Hepatocyte (in vitro differentiated cells): ENCODE measurements at regions not wholly inside any gene's neighbourhood (a gene's known extent, or its start where the extent isn't known, plus 50 kb on each side); places are given as distances from the start of the nearest gene placed in this dataset.

Experiments used
- DNase-seq: peaks from one replicate; pipeline ENCODE4 v3.0.0-alpha.2; 2016; ENCODE audit warnings: low spot score
- H2AFZ ChIP-seq: fragments of 200-600 bp; sonication (generic); 2 replicates; pipeline ENCODE4 v1.6.0; 2016; ENCODE audit warnings: antibody characterized with exemption, mild to moderate bottlenecking
- H3K27ac ChIP-seq: fragments of 200-600 bp; sonication (generic); 2 replicates; pipeline ENCODE4 v1.5.1; 2016; ENCODE audit warnings: mild to moderate bottlenecking
- H3K27me3 ChIP-seq: fragments of 200-600 bp; sonication (generic); 2 replicates; pipeline ENCODE4 v1.6.1; 2016
- H3K36me3 ChIP-seq: fragments of 200-600 bp; sonication (generic); replicated peaks from 2 replicates; pipeline ENCODE4 v1.5.1; 2016; ENCODE audit warnings: low read depth; ENCODE audit not compliant: insufficient read depth
- H3K4me1 ChIP-seq: fragments of 200-600 bp; sonication (generic); 2 replicates; pipeline ENCODE4 v1.5.1; 2016; ENCODE audit warnings: mild to moderate bottlenecking, moderate library complexity; ENCODE audit not compliant: insufficient read depth
- H3K4me2 ChIP-seq: fragments of 200-600 bp; sonication (generic); 2 replicates; pipeline ENCODE4 v1.6.0; 2016
- H3K4me3 ChIP-seq: fragments of 200-600 bp; sonication (generic); 2 replicates; pipeline ENCODE4 v1.5.1; 2016; ENCODE audit warnings: mild to moderate bottlenecking
- H3K79me2 ChIP-seq: fragments of 200-600 bp; sonication (generic); 2 replicates; pipeline ENCODE4 v1.6.0; 2017; ENCODE audit warnings: mild to moderate bottlenecking
- H3K9me2 ChIP-seq: fragments of 200-600 bp; sonication (generic); replicated peaks from 2 replicates; pipeline ENCODE4 v1.6.0; 2017; ENCODE audit warnings: mild to moderate bottlenecking; ENCODE audit not compliant: insufficient read depth
- H3K9me3 ChIP-seq: fragments of 200-600 bp; sonication (generic); 2 replicates; pipeline ENCODE4 v1.5.1; 2016; ENCODE audit warnings: low read depth, mild to moderate bottlenecking
- H4K20me1 ChIP-seq: fragments of 200-600 bp; sonication (generic); 2 replicates; pipeline ENCODE4 v1.6.0; 2016; ENCODE audit warnings: mild to moderate bottlenecking; ENCODE audit not compliant: insufficient read depth, poor library complexity, severe bottlenecking
- CTCF ChIP-seq: fragments of 200-600 bp; sonication (generic); IDR thresholded peaks from 2 replicates; pipeline ENCODE4 v1.5.1; 2016; ENCODE audit warnings: antibody characterized with exemption, mild to moderate bottlenecking; ENCODE audit not compliant: poor library complexity
- EZH2 ChIP-seq: fragments of 200-600 bp; sonication (generic); IDR thresholded peaks from 2 replicates; pipeline ENCODE4 v1.6.1; 2016; ENCODE audit warnings: antibody characterized with exemption, mild to moderate bottlenecking, borderline replicate concordance
- EZH2phosphoT487 ChIP-seq: fragments of 200-600 bp; sonication (generic); IDR thresholded peaks from one replicate; pipeline ENCODE4 v1.6.1; 2018; ENCODE audit warnings: antibody characterized with exemption, mild to moderate bottlenecking, low read depth, moderate library complexity; ENCODE audit not compliant: unreplicated experiment, severe bottlenecking
- WGBS: methylation state at CpG from one replicate; pipeline ENCODE4 v1.1.6; 2016; ENCODE audit warnings: low lambda C conversion rate; ENCODE audit errors: missing lambda C conversion rate; 5-methylcytosine and 5-hydroxymethylcytosine counted together

- H3K27ac ChIP-seq, result no peak overlapping the region
- no peaks in the 10 kb centered on the region for H3K79me2 ChIP-seq
- H3K36me3 ChIP-seq, result no peaks in the 10 kb centered on the region
- H3K4me3 ChIP-seq, result no peak overlapping the region
- no peaks in the 10 kb centered on the region for H3K4me1 ChIP-seq
- no peak overlapping the region for H2AFZ ChIP-seq
- TF ChIP-seq EZH2 (no peak), EZH2phosphoT487 (no peak), CTCF (no peak)
- H3K9me3 ChIP-seq, result no peaks in the 10 kb centered on the region
- no peaks in the 10 kb centered on the region for H3K9me2 ChIP-seq
- WGBS, result 74% methylated on average over 3 of the region's 3 CpGs
- no peak overlapping the region for H3K4me2 ChIP-seq
- H3K27me3 ChIP-seq, result no peaks in the 10 kb centered on the region
- no peaks in the 10 kb centered on the region for H4K20me1 ChIP-seq
- peak; percentile 19 for DNase-seq
Measured at GRCh38 chr11:111081021-111081511, 164.5 kb upstream of the POU2AF2 start.

- no peak for DNase-seq
- Histone ChIP-seq H2AFZ (no peak overlapping the region), H3K27me3 (no peaks in the 10 kb centered on the region), H3K4me2 (no peak overlapping the region), H3K4me3 (no peak overlapping the region), H3K9me2 (no peaks in the 10 kb centered on the region), H3K9me3 (no peaks in the 10 kb centered on the region), H4K20me1 (no peaks in the 10 kb centered on the region), H3K4me1 (no peaks in the 10 kb centered on the region), H3K27ac (no peak overlapping the region), H3K79me2 (no peaks in the 10 kb centered on the region), H3K36me3 (no peaks in the 10 kb centered on the region)
- TF ChIP-seq EZH2, result no peak
- TF ChIP-seq CTCF, result no peak
- no peak for TF ChIP-seq EZH2phosphoT487
- WGBS, result 76% methylated on average over 3 of the region's 3 CpGs
Measured at GRCh38 chr11:111077530-111078322, 167.8 kb upstream of the POU2AF2 start.

- no peak for DNase-seq
- no peaks in the 10 kb centered on the region for H3K9me2 ChIP-seq
- H3K4me1 ChIP-seq, result no peaks in the 10 kb centered on the region
- TF ChIP-seq EZH2phosphoT487 (no peak), EZH2 (no peak), CTCF (no peak)
- H3K4me3 ChIP-seq, result no peak overlapping the region
- H3K9me3 ChIP-seq, result no peaks in the 10 kb centered on the region
- no peaks in the 10 kb centered on the region for H3K79me2 ChIP-seq
- no peaks in the 10 kb centered on the region for H3K36me3 ChIP-seq
- H4K20me1 ChIP-seq, result no peaks in the 10 kb centered on the region
- H3K4me2 ChIP-seq, result no peak overlapping the region
- no peak overlapping the region for H3K27ac ChIP-seq
- no peaks in the 10 kb centered on the region for H3K27me3 ChIP-seq
- H2AFZ ChIP-seq, result no peak overlapping the region
- WGBS, result 12% methylated on average over 1 of the region's 1 CpG
Measured at GRCh38 chr11:111069066-111069465, 176.5 kb upstream of the POU2AF2 start.
